GM06990 (cell line): ENCODE measurements at regions not wholly inside any gene's neighbourhood (a gene's known extent, or its start where the extent isn't known, plus 50 kb on each side); places are given as distances from the start of the nearest gene placed in this dataset.

Source experiments
- DNase-seq: peaks from one replicate; pipeline ENCODE4 v3.0.0-alpha.2; 2011; ENCODE audit not compliant: insufficient read length; ENCODE audit errors: extremely low read depth
- H3K27me3 ChIP-seq: replicated peaks from 2 replicates; pipeline ENCODE4 v1.6.0; 2011; ENCODE audit warnings: low read length; ENCODE audit not compliant: control insufficient read depth, insufficient read depth
- H3K36me3 ChIP-seq: 2 replicates; pipeline ENCODE4 v1.5.1; 2011; ENCODE audit warnings: low read length; ENCODE audit not compliant: control insufficient read depth, insufficient read depth
- H3K4me3 ChIP-seq: replicated peaks from 2 replicates; pipeline ENCODE4 v1.5.1; 2011; ENCODE audit warnings: low read depth, mild to moderate bottlenecking, control low read depth, low read length
- CTCF ChIP-seq: IDR thresholded peaks from 2 replicates; pipeline ENCODE4 v1.5.1; 2011; ENCODE audit warnings: low read length, control low read depth, mild to moderate bottlenecking, inconsistent platforms; ENCODE audit not compliant: insufficient read depth, poor library complexity, severe bottlenecking

- TF ChIP-seq CTCF = no peak
- H3K4me3 ChIP-seq = no peak overlapping the region
- no peaks in the 10 kb centered on the region for H3K27me3 ChIP-seq
Observed at GRCh38 chr5:175347931-175348330, 96.1 kb downstream of the DRD1 start.

GRCh38 chr5:175347027-175347426 is 97.0 kb downstream of the DRD1 start:
- TF ChIP-seq CTCF = no peak
- H3K36me3 ChIP-seq = no peaks in the 10 kb centered on the region
- H3K4me3 ChIP-seq = no peak overlapping the region
- H3K27me3 ChIP-seq = no peaks in the 10 kb centered on the region
- DNase-seq = no peak

More at GRCh38 chr5:175347931-175348330, 96.1 kb downstream of the DRD1 start:
- H3K36me3 ChIP-seq = no peaks in the 10 kb centered on the region
- no peak for DNase-seq

- Histone ChIP-seq H3K27me3 (no peaks in the 10 kb centered on the region; the same call in 1 of the 2 replicates), H3K4me3 (no peak overlapping the region), H3K36me3 (no peaks in the 10 kb centered on the region)
- no peak for DNase-seq
- no peak for TF ChIP-seq CTCF
Observed at GRCh38 chr5:175344331-175345195, 99.4 kb downstream of the DRD1 start.

GRCh38 chr5:175343308-175343707 is 100.7 kb downstream of the DRD1 start:
- no peak for DNase-seq
- TF ChIP-seq CTCF = no peak
- no peaks in the 10 kb centered on the region for H3K36me3 ChIP-seq
- no peaks in the 10 kb centered on the region; the same call in 1 of the 2 replicates for H3K27me3 ChIP-seq
- H3K4me3 ChIP-seq = no peak overlapping the region

- Histone ChIP-seq H3K4me3 (no peak overlapping the region), H3K27me3 (no peaks in the 10 kb centered on the region; the same call in 1 of the 2 replicates), H3K36me3 (no peaks in the 10 kb centered on the region)
- no peak for TF ChIP-seq CTCF
- no peak for DNase-seq
Observed at GRCh38 chr5:175340180-175340579, 103.8 kb downstream of the DRD1 start.
